ENCODE measurements at regions not wholly inside any gene's neighbourhood (a gene's known extent, or its start where the extent isn't known, plus 50 kb on each side); places are given as distances from the start of the nearest gene placed in this dataset.

- Histone ChIP-seq H2AFZ (ENCODE audit: low read depth, low read length, poor library complexity, severe bottlenecking) (no peak overlapping the region), H3K4me1 (ENCODE audit: control insufficient read depth in 1 of 2, insufficient read depth in 2 of 2, low read length in 2 of 2) (no peaks in the 10 kb centered on the region), H3K27ac (ENCODE audit: low read depth, low read length) (no peak overlapping the region), H4K20me1 (ENCODE audit: insufficient read depth) (no peaks in the 10 kb centered on the region; the same call in 1 of the 2 replicates), H3K9me2 (ENCODE audit: insufficient read depth) (no peaks in the 10 kb centered on the region), H3K9ac (ENCODE audit: low read length) (no peak overlapping the region), H3K4me3 (replicated peaks in 1 of 2; ENCODE audit: low read depth in 1 of 2, low read length in 2 of 2) (no peak overlapping the region), H3K9me3 (ENCODE audit: control insufficient read depth in 1 of 2, insufficient read depth in 1 of 2, low read depth in 1 of 2, low read length in 2 of 2) (peaks cover 19 to 20% of the 10 kb centered on the region in 2 experiments; a peak in 2 of 4 replicates), H3K79me2 (ENCODE audit: insufficient read depth, low read length) (no peaks in the 10 kb centered on the region), H3K4me2 (ENCODE audit: low read length) (no peak overlapping the region), H3K36me3 (ENCODE audit: control insufficient read depth in 1 of 2, insufficient read depth in 2 of 2, low read length in 2 of 2) (no peaks in the 10 kb centered on the region), H3K27me3 (ENCODE audit: insufficient read depth, low read length) (no peaks in the 10 kb centered on the region)
- ChIA-PET POLR2A (no interaction called here), CTCF (no interaction called here), RAD21 (ENCODE audit: low non-redundant PET in 1 of 2, low total read pairs in 2 of 2, uncharacterized antibody in 2 of 2, unreplicated experiment in 2 of 2) (no interaction called here)
- no TSS peak for BruUV-seq (replicated peaks)
- intact Hi-C loops (cut with micrococcal nuclease): no loop called here
- TF ChIP-seq RAD21 (IDR thresholded peaks at IDR 0.05; ENCODE audit: low read depth): no peak
- no peak for TF ChIP-seq EGR1 (IDR thresholded peaks at IDR 0.05; ENCODE audit: low read depth)
- TF ChIP-seq POLR2AphosphoS5 (IDR thresholded peaks at IDR 0.05; ENCODE audit: low read depth, low read length): no peak
- no peak for TF ChIP-seq MAX (IDR thresholded peaks at IDR 0.05)
- TF ChIP-seq TCF7L2 (IDR thresholded peaks at IDR 0.05; ENCODE audit: borderline replicate concordance, extremely low read depth, insufficient read depth, insufficient read length): no peak
- TF ChIP-seq CBX3 (IDR thresholded peaks at IDR 0.05; ENCODE audit: low read depth): no peak
- TF ChIP-seq ZNF274 (IDR thresholded peaks at IDR 0.05; ENCODE audit: low read depth, low read length): no peak
- DNase-seq (ENCODE audit: low read depth, low spot score): no peak
- ATAC-seq: no peak
These were observed 496.5 kb downstream of the TOX3 start for GRCh38 chr16:52050418-52050817.

- no peak overlapping the region for H3K27ac ChIP-seq (ENCODE audit: low read depth, low read length)
- ATAC-seq (no peak), DNase-seq (ENCODE audit: low read depth, low spot score) (no peak)
- POLR2A ChIA-PET: no interaction called here
- no peak overlapping the region for H2AFZ ChIP-seq (ENCODE audit: low read depth, low read length, poor library complexity, severe bottlenecking)
- no peak overlapping the region for H3K4me2 ChIP-seq (ENCODE audit: low read length)
- no peaks in the 10 kb centered on the region for H3K36me3 ChIP-seq (ENCODE audit: control insufficient read depth in 1 of 2, insufficient read depth in 2 of 2, low read length in 2 of 2)
- intact Hi-C loops (cut with micrococcal nuclease): no loop called here
- CTCF ChIA-PET: no interaction called here
- no TSS peak for BruUV-seq (replicated peaks)
- H4K20me1 ChIP-seq (ENCODE audit: insufficient read depth): no peaks in the 10 kb centered on the region
- H3K9me3 ChIP-seq (ENCODE audit: control insufficient read depth in 1 of 2, insufficient read depth in 1 of 2, low read depth in 1 of 2, low read length in 2 of 2): peaks cover 0 to 8% of the 10 kb centered on the region in 2 experiments; a peak in 2 of 4 replicates
- H3K79me2 ChIP-seq (ENCODE audit: insufficient read depth, low read length): no peaks in the 10 kb centered on the region
- H3K4me1 ChIP-seq (ENCODE audit: control insufficient read depth in 1 of 2, insufficient read depth in 2 of 2, low read length in 2 of 2): no peaks in the 10 kb centered on the region
- no peaks in the 10 kb centered on the region for H3K9me2 ChIP-seq (ENCODE audit: insufficient read depth)
- H3K27me3 ChIP-seq (ENCODE audit: insufficient read depth, low read length): no peaks in the 10 kb centered on the region
- RAD21 ChIA-PET (ENCODE audit: low non-redundant PET in 1 of 2, low total read pairs in 2 of 2, uncharacterized antibody in 2 of 2, unreplicated experiment in 2 of 2): no interaction called here
- H3K4me3 ChIP-seq (replicated peaks in 1 of 2; ENCODE audit: low read depth in 1 of 2, low read length in 2 of 2): no peak overlapping the region
- no peak overlapping the region for H3K9ac ChIP-seq (ENCODE audit: low read length)
- TF ChIP-seq EZH2 (IDR thresholded peaks at IDR 0.05) (no peak), FOSL1 (IDR thresholded peaks at IDR 0.05; ENCODE audit: low read depth) (no peak), ATF3 (IDR thresholded peaks at IDR 0.05) (no peak), TCF7L2 (IDR thresholded peaks at IDR 0.05; ENCODE audit: borderline replicate concordance, extremely low read depth, insufficient read depth, insufficient read length) (no peak), REST (IDR thresholded peaks at IDR 0.05; ENCODE audit: low read depth) (no peak), CEBPB (IDR thresholded peaks at IDR 0.05; ENCODE audit: low read depth) (no peak), POLR2A (IDR thresholded peaks at IDR 0.05; ENCODE audit: borderline replicate concordance, extremely low read depth, insufficient read depth, insufficient read length) (no peak), ZBTB33 (IDR thresholded peaks at IDR 0.05; ENCODE audit: extremely low read depth, insufficient replicate concordance, low read length) (no peak), RAD21 (IDR thresholded peaks at IDR 0.05; ENCODE audit: low read depth) (no peak), JUND (IDR thresholded peaks at IDR 0.05) (no peak), SRF (IDR thresholded peaks at IDR 0.05; ENCODE audit: low read depth) (no peak), CBX3 (IDR thresholded peaks at IDR 0.05; ENCODE audit: low read depth) (no peak), EGR1 (IDR thresholded peaks at IDR 0.05; ENCODE audit: low read depth) (no peak)
These were observed 511.5 kb downstream of the TOX3 start for GRCh38 chr16:52035436-52035835.
